ENCODE measurements at regions not wholly inside any gene's neighbourhood (a gene's known extent, or its start where the extent isn't known, plus 50 kb on each side); places are given as distances from the start of the nearest gene placed in this dataset.

- H3F3A ChIP-seq (ENCODE audit: control insufficient read depth, insufficient read depth) = no peaks in the 10 kb centered on the region
- no peaks in the 10 kb centered on the region for H3K27me3 ChIP-seq (ENCODE audit: control insufficient read depth, low read length)
- no peak overlapping the region for H3K4me3 ChIP-seq (ENCODE audit: low read length)
- no peak for TF ChIP-seq CTCF (IDR thresholded peaks at IDR 0.05; ENCODE audit: low read depth, low read length, poor library complexity, severe bottlenecking)
- TF ChIP-seq EZH2phosphoT487 (IDR thresholded peaks at IDR 0.05; ENCODE audit: borderline replicate concordance, low read length) = no peak
- H3K36me3 ChIP-seq (ENCODE audit: control insufficient read depth, low read length) = no peaks in the 10 kb centered on the region
- no peaks in the 10 kb centered on the region for H3K4me1 ChIP-seq (ENCODE audit: control insufficient read depth, low read length)
- H3K9me3 ChIP-seq (ENCODE audit: control insufficient read depth, insufficient read depth, low read length) = peaks cover 9% of the 10 kb centered on the region; the same call in 1 of the 2 replicates
- H4K20me1 ChIP-seq (ENCODE audit: control insufficient read depth, insufficient read depth, low read depth, low read length) = no peaks in the 10 kb centered on the region
- H3K27ac ChIP-seq (ENCODE audit: low read depth, low read length) = no peak overlapping the region
- H3K4me2 ChIP-seq (ENCODE audit: low read length) = no peak overlapping the region
- H3K79me2 ChIP-seq (ENCODE audit: control insufficient read depth, low read length) = no peaks in the 10 kb centered on the region
- H3K9me2 ChIP-seq (replicated peaks; ENCODE audit: control insufficient read depth, low read length) = no peaks in the 10 kb centered on the region
Measured at GRCh38 chr13:57824121-57824520, 192.6 kb downstream of the PCDH17 start.

GRCh38 chr13:57825066-57825465 lies 193.5 kb downstream of the PCDH17 start:
- Histone ChIP-seq H3K9me2 (replicated peaks; ENCODE audit: control insufficient read depth, low read length) (no peaks in the 10 kb centered on the region), H3K27me3 (ENCODE audit: control insufficient read depth, low read length) (no peaks in the 10 kb centered on the region), H3K9me3 (ENCODE audit: control insufficient read depth, insufficient read depth, low read length) (peaks cover 9% of the 10 kb centered on the region; the same call in 1 of the 2 replicates), H3K4me2 (ENCODE audit: low read length) (no peak overlapping the region), H3K36me3 (ENCODE audit: control insufficient read depth, low read length) (no peaks in the 10 kb centered on the region), H4K20me1 (ENCODE audit: control insufficient read depth, insufficient read depth, low read depth, low read length) (no peaks in the 10 kb centered on the region), H3K4me3 (ENCODE audit: low read length) (no peak overlapping the region), H3K4me1 (ENCODE audit: control insufficient read depth, low read length) (no peaks in the 10 kb centered on the region), H3F3A (ENCODE audit: control insufficient read depth, insufficient read depth) (no peaks in the 10 kb centered on the region), H3K79me2 (ENCODE audit: control insufficient read depth, low read length) (no peaks in the 10 kb centered on the region), H3K27ac (ENCODE audit: low read depth, low read length) (no peak overlapping the region)
- no peak for TF ChIP-seq EZH2phosphoT487 (IDR thresholded peaks at IDR 0.05; ENCODE audit: borderline replicate concordance, low read length)
- no peak for TF ChIP-seq CTCF (IDR thresholded peaks at IDR 0.05; ENCODE audit: low read depth, low read length, poor library complexity, severe bottlenecking)

- Histone ChIP-seq H3K9me2 (replicated peaks; ENCODE audit: control insufficient read depth, low read length) (no peaks in the 10 kb centered on the region), H3K79me2 (ENCODE audit: control insufficient read depth, low read length) (no peaks in the 10 kb centered on the region), H3K27me3 (ENCODE audit: control insufficient read depth, low read length) (no peaks in the 10 kb centered on the region), H3K9me3 (ENCODE audit: control insufficient read depth, insufficient read depth, low read length) (no peaks in the 10 kb centered on the region; the same call in 1 of the 2 replicates), H3K4me1 (ENCODE audit: control insufficient read depth, low read length) (no peaks in the 10 kb centered on the region), H4K20me1 (ENCODE audit: control insufficient read depth, insufficient read depth, low read depth, low read length) (no peaks in the 10 kb centered on the region), H3K4me3 (ENCODE audit: low read length) (no peak overlapping the region), H3K27ac (ENCODE audit: low read depth, low read length) (no peak overlapping the region), H3K36me3 (ENCODE audit: control insufficient read depth, low read length) (no peaks in the 10 kb centered on the region), H3K4me2 (ENCODE audit: low read length) (no peak overlapping the region), H3F3A (ENCODE audit: control insufficient read depth, insufficient read depth) (no peaks in the 10 kb centered on the region)
- no peak for TF ChIP-seq EZH2phosphoT487 (IDR thresholded peaks at IDR 0.05; ENCODE audit: borderline replicate concordance, low read length)
- TF ChIP-seq CTCF (IDR thresholded peaks at IDR 0.05; ENCODE audit: low read depth, low read length, poor library complexity, severe bottlenecking) = no peak
Measured at GRCh38 chr13:57829496-57829895, 198.0 kb downstream of the PCDH17 start.

Data from DOHH2 (cell line).